ENCODE measurements at regions not wholly inside any gene's neighbourhood (a gene's known extent, or its start where the extent isn't known, plus 50 kb on each side); places are given as distances from the start of the nearest gene placed in this dataset.
A peak's percentile ranks its signal among the peaks of the same experiment; 100 is the strongest.

GRCh38 chr2:103734911-103735310, 973.1 kb downstream of the TMEM182 start:
- Histone ChIP-seq H3K9me3 (no peaks in the 10 kb centered on the region), H3K36me3 (no peaks in the 10 kb centered on the region), H3K4me3 (no peak overlapping the region), H3K27me3 (no peaks in the 10 kb centered on the region)
- no peak for DNase-seq

- H3K36me3 ChIP-seq, result no peaks in the 10 kb centered on the region
- H3K27me3 ChIP-seq, result no peaks in the 10 kb centered on the region
- H3K4me3 ChIP-seq, result no peak overlapping the region
- no peak for DNase-seq
- no peaks in the 10 kb centered on the region for H3K9me3 ChIP-seq
Observed at GRCh38 chr2:103738108-103738507, 976.3 kb downstream of the TMEM182 start.

DNA sequence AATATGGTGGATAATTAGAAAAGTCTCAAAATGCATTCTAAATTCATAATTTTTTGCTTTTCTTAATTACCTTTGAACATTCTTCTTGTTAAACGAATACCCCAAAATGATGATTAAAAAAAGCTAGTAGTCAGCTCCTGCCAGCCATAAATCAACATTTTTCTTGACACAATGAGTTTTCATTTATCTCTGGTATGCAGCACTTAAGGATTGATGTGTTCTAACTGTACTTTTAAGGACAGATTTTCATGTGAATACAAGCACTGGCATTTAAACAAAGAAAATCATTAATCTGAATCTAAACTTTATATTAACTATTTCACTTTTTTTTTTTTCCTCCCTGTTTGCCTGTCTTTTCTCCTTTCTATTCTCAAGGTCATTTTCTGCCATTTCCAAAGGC, 976.8 kb downstream of the TMEM182 start:
- H3K4me3 ChIP-seq, result no peak overlapping the region
- no peaks in the 10 kb centered on the region for H3K27me3 ChIP-seq
- no peaks in the 10 kb centered on the region for H3K36me3 ChIP-seq
- no peak for DNase-seq
- no peaks in the 10 kb centered on the region for H3K9me3 ChIP-seq

DNA sequence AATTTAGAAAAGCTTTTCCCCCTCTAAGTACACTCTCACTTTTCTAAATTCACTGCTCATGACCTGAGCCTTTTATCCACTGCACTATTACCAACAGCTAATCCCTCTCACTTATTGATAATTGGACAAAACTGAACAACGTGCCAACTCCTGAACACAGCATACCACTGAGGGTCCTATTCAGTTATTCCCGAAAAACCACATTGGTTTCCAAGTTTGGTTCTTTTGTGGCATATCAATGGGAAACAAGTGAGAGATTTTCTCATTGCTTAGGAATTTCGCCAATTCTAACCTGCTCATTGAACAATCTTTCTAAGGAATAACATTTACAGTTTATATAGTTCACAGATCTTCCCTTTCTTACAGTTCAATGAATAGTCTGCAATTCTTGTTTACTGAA, 977.4 kb downstream of the TMEM182 start:
- no peak for DNase-seq

GRCh38 chr2:103739921-103740320, 978.1 kb downstream of the TMEM182 start:
- no peak for DNase-seq

More for the DNA sequence above, 977.4 kb downstream of the TMEM182 start:
- no peaks in the 10 kb centered on the region for H3K9me3 ChIP-seq
- no peaks in the 10 kb centered on the region for H3K27me3 ChIP-seq
- H3K36me3 ChIP-seq, result no peaks in the 10 kb centered on the region
- H3K4me3 ChIP-seq, result no peak overlapping the region

DNA sequence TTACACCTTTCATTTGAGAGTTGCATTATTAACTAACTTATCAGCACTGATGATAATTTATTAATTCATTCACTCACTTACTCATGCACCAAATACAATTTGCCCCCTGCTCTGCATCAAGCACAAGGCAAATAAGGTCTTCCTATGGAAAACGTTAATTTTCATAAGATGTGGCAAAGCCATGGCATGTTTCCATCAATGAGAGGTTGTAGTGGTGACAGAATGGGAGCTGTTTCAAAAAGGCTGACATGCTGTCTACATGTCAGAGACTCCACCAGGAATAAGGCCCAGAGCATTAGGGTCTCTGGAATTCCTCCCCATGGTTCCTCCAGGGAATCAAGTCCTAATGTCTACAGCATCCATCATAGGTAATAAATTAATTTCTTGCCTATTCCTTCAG, 978.8 kb downstream of the TMEM182 start:
- Histone ChIP-seq H3K27me3 (no peaks in the 10 kb centered on the region), H3K4me3 (no peak overlapping the region), H3K9me3 (no peaks in the 10 kb centered on the region), H3K36me3 (no peaks in the 10 kb centered on the region)
- no peak for DNase-seq

More at GRCh38 chr2:103739921-103740320, 978.1 kb downstream of the TMEM182 start:
- H3K36me3 ChIP-seq, result no peaks in the 10 kb centered on the region
- H3K4me3 ChIP-seq, result no peak overlapping the region
- H3K9me3 ChIP-seq, result no peaks in the 10 kb centered on the region
- H3K27me3 ChIP-seq, result no peaks in the 10 kb centered on the region

- no peaks in the 10 kb centered on the region for H3K9me3 ChIP-seq
- H3K27me3 ChIP-seq, result no peaks in the 10 kb centered on the region
- H3K4me3 ChIP-seq, result no peak overlapping the region
- no peaks in the 10 kb centered on the region for H3K36me3 ChIP-seq
- DNase-seq, result no peak
Observed at GRCh38 chr2:103743195-103743594, 981.4 kb downstream of the TMEM182 start.

GRCh38 chr2:103754530-103754929, 992.7 kb downstream of the TMEM182 start:
- Histone ChIP-seq H3K36me3 (no peaks in the 10 kb centered on the region), H3K9me3 (no peaks in the 10 kb centered on the region), H3K4me3 (no peak overlapping the region), H3K27me3 (no peaks in the 10 kb centered on the region)
- no peak for DNase-seq

DNA sequence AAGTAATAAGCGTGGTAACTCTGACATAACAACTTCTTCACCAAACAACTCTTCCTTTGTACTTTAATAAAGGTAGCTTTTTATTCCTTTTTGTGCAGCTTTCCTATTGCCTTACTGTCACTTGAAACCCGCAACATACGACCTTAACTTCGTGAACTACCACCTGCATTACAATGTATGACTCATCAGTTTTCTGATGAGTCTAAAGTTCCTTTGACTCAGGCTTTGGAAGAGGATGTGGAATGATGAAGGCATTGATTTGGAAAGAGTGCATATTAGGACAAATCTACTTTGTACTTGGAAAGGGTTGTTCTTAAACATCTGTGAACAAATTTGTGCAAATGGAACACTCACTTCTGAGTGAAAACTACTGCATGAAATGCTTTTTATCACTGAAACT, 1012.1 kb downstream of the TMEM182 start:
- H3K27me3 ChIP-seq, result no peaks in the 10 kb centered on the region
- no peaks in the 10 kb centered on the region for H3K36me3 ChIP-seq
- no peak overlapping the region for H3K4me3 ChIP-seq
- H3K9me3 ChIP-seq, result no peaks in the 10 kb centered on the region
- no peak for DNase-seq

- Histone ChIP-seq H3K4me3 (no peak overlapping the region), H3K36me3 (no peaks in the 10 kb centered on the region), H3K9me3 (no peaks in the 10 kb centered on the region), H3K27me3 (no peaks in the 10 kb centered on the region)
- DNase-seq, result no peak
Observed at GRCh38 chr2:103780088-103780702, 1018.4 kb downstream of the TMEM182 start.

GRCh38 chr2:103781313-103781712, 1019.5 kb downstream of the TMEM182 start:
- Histone ChIP-seq H3K9me3 (no peaks in the 10 kb centered on the region), H3K4me3 (no peak overlapping the region), H3K36me3 (no peaks in the 10 kb centered on the region), H3K27me3 (no peaks in the 10 kb centered on the region)
- no peak for DNase-seq

DNA sequence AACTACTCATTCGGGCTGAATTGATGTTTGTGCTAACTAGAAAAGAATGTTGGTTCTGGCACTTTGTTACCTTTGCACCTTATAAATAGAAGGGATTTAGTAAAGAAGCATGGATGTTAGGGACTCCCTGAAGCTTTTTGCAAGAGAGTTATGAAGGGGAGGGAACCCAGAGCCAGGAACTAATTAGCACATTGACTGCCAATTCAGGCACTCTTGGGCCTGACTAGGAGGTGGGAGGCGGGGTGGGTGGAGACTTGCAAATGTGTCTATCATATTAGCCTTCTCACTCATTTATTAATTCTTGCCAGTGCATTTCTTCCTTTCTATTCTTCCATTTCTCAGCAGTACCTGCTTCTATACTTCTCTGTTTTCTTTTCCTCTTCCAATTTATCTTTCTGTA, 1022.4 kb downstream of the TMEM182 start:
- Histone ChIP-seq H3K9me3 (no peaks in the 10 kb centered on the region), H3K36me3 (no peaks in the 10 kb centered on the region), H3K27me3 (no peaks in the 10 kb centered on the region), H3K4me3 (no peak overlapping the region)
- no peak for DNase-seq

DNA sequence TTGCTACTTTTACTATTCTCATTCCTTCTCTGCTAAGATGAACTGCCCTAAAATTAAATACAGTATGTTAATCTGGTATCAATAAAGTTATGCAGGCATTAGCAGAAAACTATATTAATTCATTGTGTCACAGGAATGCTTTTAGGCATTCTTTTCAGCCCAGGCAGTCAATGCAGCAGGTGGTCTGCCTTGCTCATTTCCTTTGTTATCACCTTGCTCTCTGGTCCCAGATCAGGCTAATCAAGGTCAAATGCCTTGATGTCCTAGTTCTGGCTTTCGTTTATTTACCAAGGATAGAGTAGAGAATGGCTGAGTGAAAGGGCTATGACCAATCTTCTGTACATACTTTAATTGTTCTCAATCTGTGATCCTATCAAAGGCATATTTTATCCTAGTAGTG, 1023.6 kb downstream of the TMEM182 start:
- Histone ChIP-seq H3K9me3 (no peaks in the 10 kb centered on the region), H3K4me3 (no peak overlapping the region), H3K36me3 (no peaks in the 10 kb centered on the region), H3K27me3 (no peaks in the 10 kb centered on the region)
- no peak for DNase-seq

DNA sequence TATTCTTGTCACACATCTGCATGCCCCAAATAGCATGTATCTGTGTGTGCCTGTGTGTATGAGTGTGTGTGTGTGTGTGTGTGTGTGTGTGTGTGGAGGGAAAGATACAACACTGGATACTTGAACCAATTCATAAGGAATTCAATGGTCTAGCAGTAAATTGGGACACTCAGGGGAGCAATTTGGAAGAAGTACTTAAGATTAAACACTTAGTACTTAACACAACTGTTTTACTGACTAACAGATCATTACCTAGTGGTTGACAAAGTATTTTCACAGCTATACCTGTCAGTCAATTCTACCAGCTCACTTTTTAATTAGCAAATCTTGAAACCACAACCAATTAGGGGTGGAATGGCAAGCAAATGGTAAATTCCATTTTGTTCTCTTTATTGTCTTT, 1024.1 kb downstream of the TMEM182 start:
- no peaks in the 10 kb centered on the region for H3K36me3 ChIP-seq
- DNase-seq, result no peak
- no peak overlapping the region for H3K4me3 ChIP-seq
- H3K9me3 ChIP-seq, result no peaks in the 10 kb centered on the region
- no peaks in the 10 kb centered on the region for H3K27me3 ChIP-seq

DNA sequence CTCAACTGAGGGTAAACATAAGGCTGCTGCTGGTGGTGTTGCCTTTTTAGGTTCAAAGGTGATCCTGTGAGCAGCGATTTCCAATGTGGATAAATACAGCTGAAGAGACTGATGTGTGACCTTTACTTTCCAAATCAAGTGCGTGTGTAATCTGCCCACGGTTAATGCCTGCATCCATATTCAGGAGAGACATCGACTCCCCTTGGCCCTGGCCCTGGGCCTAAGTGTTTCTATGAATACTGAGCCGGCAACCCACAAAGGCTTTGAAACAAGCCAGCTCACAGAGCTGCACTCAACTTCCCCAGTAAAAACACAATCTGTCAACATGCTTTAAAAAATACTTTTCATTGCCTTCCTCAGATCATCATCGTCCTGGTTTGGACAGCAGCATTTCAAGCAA, 1026.6 kb downstream of the TMEM182 start:
- Histone ChIP-seq H3K36me3 (no peaks in the 10 kb centered on the region), H3K27me3 (no peaks in the 10 kb centered on the region), H3K9me3 (no peaks in the 10 kb centered on the region), H3K4me3 (no peak overlapping the region)
- DNase-seq, result no peak

- H3K27me3 ChIP-seq, result no peaks in the 10 kb centered on the region
- no peak for DNase-seq
- H3K36me3 ChIP-seq, result no peaks in the 10 kb centered on the region
- no peak overlapping the region for H3K4me3 ChIP-seq
- no peaks in the 10 kb centered on the region for H3K9me3 ChIP-seq
Observed at GRCh38 chr2:103788951-103789350, 1027.1 kb downstream of the TMEM182 start.

DNA sequence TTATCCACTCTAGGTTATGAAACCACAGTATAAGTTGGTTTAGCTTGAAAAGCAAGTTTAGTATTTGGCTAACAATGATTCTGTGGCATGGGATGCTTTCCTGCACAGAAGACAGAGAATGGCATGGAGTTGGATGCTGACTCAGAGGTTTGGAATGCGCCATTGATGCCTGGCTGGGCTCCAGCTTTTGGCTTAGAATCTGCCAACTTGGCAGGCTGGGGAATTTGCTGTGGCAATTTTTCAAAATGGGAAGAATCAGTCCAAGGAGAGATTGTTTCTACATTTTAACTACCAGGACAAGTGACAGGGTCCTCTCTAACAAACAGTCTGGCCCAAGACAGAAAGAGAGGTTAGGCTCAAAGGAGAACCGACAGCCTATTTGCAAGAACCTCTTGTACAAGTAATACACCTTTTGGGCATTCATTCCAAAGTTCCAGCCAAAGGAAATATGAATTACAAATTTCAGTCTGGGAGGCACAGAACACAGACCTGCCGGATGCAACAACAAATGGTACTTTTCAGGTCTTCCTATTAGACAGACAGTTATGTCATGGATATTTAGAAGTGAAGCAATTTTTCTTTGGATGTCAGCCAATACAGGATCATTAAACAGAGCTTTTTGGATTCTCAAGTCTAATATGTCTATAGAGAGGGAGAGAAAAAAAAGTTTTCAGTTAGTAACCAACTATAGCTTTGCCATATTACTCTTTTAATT, 1027.7 kb downstream of the TMEM182 start:
- Histone ChIP-seq H3K4me3 (no peak overlapping the region), H3K36me3 (no peaks in the 10 kb centered on the region), H3K9me3 (no peaks in the 10 kb centered on the region), H3K27me3 (no peaks in the 10 kb centered on the region)
- peak; percentile 32 for DNase-seq

DNA sequence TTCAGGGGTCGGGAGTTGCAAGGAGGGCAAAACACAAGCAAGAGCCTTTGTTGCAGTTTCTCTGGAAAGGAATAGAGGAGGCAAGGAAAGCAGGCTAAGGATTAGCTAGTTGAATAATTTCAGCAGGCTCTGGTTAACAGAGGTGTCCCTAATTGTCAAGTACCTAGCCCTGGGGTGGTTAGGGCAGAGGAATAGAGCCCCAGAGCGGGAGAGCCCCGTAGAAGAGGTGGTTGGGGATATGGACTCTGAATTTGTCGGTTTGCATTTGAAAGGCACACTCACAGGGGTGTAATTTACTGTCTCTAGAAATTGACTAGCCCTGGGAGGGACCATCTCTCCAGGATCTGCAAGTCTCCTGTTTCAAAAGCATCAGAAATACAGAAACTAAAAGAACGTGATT, 1030.2 kb downstream of the TMEM182 start:
- no peaks in the 10 kb centered on the region for H3K27me3 ChIP-seq
- H3K4me3 ChIP-seq, result no peak overlapping the region
- H3K9me3 ChIP-seq, result no peaks in the 10 kb centered on the region
- no peak for DNase-seq
- H3K36me3 ChIP-seq, result no peaks in the 10 kb centered on the region

Data from MG63 (cell line).